ENCODE measurements at regions not wholly inside any gene's neighbourhood (a gene's known extent, or its start where the extent isn't known, plus 50 kb on each side); places are given as distances from the start of the nearest gene placed in this dataset.

DNA sequence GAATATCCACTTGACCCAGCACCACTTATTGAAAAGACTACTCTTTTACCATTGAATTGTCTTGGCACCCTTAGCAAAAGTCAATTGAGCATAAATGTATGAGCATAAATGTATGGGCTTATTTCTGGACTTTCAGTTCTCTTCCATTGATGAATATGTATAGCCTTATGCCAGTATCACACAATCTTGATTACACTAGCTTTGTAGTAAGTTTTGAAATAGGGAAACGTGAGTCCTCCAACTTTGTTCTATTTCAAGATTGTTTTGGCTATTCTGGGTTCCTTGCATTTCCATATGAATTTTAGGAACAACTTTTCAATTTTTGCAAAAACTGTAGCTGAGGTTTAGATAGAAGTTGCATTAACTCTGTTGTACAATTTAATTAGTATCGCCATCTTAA, 601.0 kb downstream of the TLE1 start:
- TF ChIP-seq, protein P1, sequence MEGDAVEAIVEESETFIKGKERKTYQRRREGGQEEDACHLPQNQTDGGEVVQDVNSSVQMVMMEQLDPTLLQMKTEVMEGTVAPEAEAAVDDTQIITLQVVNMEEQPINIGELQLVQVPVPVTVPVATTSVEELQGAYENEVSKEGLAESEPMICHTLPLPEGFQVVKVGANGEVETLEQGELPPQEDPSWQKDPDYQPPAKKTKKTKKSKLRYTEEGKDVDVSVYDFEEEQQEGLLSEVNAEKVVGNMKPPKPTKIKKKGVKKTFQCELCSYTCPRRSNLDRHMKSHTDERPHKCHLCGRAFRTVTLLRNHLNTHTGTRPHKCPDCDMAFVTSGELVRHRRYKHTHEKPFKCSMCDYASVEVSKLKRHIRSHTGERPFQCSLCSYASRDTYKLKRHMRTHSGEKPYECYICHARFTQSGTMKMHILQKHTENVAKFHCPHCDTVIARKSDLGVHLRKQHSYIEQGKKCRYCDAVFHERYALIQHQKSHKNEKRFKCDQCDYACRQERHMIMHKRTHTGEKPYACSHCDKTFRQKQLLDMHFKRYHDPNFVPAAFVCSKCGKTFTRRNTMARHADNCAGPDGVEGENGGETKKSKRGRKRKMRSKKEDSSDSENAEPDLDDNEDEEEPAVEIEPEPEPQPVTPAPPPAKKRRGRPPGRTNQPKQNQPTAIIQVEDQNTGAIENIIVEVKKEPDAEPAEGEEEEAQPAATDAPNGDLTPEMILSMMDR (optimal IDR thresholded peaks at IDR 0.05 in 1 of 3, IDR thresholded peaks at IDR 0.05 in 1 of 3, conservative IDR thresholded peaks at IDR 0.05 in 1 of 3; ENCODE audit: extremely low read depth in 1 of 3, insufficient read depth in 2 of 3, low read length in 3 of 3), result no peak
- TF ChIP-seq EZH2 (IDR thresholded peaks at IDR 0.05; ENCODE audit: low read length), result no peak
